ENCODE measurements at regions not wholly inside any gene's neighbourhood (a gene's known extent, or its start where the extent isn't known, plus 50 kb on each side); places are given as distances from the start of the nearest gene placed in this dataset.
"Not testable (repeated sequence)": the region's sequence is repeated elsewhere in the genome, so short reads cannot be mapped to it uniquely, and the experiment has no call there.

- peaks cover 5 to 20% of the 10 kb centered on the region in 2 donors for H3K36me3 Mint-ChIP-seq
- not testable (repeated sequence) for H3K27ac Mint-ChIP-seq; DNase-seq (ENCODE audit: low spot score in 2 of 2); ATAC-seq
- H3K9me3 Mint-ChIP-seq = peaks cover 6 to 11% of the 10 kb centered on the region in 2 donors
These were observed 65.1 kb upstream of the CAPZB start for GRCh38 chr1:19550437-19550836.

- Mint-ChIP-seq H3K9me3 (peaks cover 6 to 11% of the 10 kb centered on the region in 2 donors), H3K36me3 (peaks cover 5 to 20% of the 10 kb centered on the region in 2 donors)
These were observed 62.5 kb upstream of the CAPZB start for GRCh38 chr1:19547814-19548213.

GRCh38 chr1:19536519-19536918 lies 51.2 kb upstream of the CAPZB start:
- H3K9me3 Mint-ChIP-seq = peaks cover 5 to 10% of the 10 kb centered on the region in 2 donors
- no peak for DNase-seq (ENCODE audit: low spot score in 2 of 2)
- H3K27ac Mint-ChIP-seq = no peak overlapping the region
- no peak for ATAC-seq
- peaks cover 6% of the 10 kb centered on the region in 2 donors for H3K36me3 Mint-ChIP-seq

More at GRCh38 chr1:19547814-19548213, 62.5 kb upstream of the CAPZB start:
- no peak for ATAC-seq
- H3K27ac Mint-ChIP-seq = no peak overlapping the region
- no peak for DNase-seq (ENCODE audit: low spot score in 2 of 2)

GRCh38 chr1:19535214-19535613 lies 49.9 kb upstream of the CAPZB start:
- Mint-ChIP-seq H3K27ac (no peak overlapping the region), H3K9me3 (peaks cover 5 to 10% of the 10 kb centered on the region in 2 donors), H3K36me3 (peaks cover 6% of the 10 kb centered on the region in 2 donors)
- DNase-seq (ENCODE audit: low spot score in 2 of 2) = no peak
- no peak for ATAC-seq

All from activated naive CD4-positive, alpha-beta T cell treated with anti-CD3 and anti-CD28 coated beads, Interleukin-2, amount 50 U/mL, for 72 hours (primary cell).